Stimulated activated CD4-positive, alpha-beta T cell treated with anti-CD3 and anti-CD28 coated beads, Interleukin-1b, Interleukin-23, amount 100 ng/mL, for 1 hour (primary cell): ENCODE measurements at regions not wholly inside any gene's neighbourhood (a gene's known extent, or its start where the extent isn't known, plus 50 kb on each side); places are given as distances from the start of the nearest gene placed in this dataset.
"Not testable (repeated sequence)": the region's sequence is repeated elsewhere in the genome, so short reads cannot be mapped to it uniquely, and the experiment has no call there.

ENCODE experiments used
- DNase-seq, 2 donors: peaks; one replicate each; pipeline ENCODE4 v3.0.0-alpha.2; 2020; ENCODE audit warnings: low read depth in 2 of 2

- DNase-seq: no peak
Measured at GRCh38 chr6:151671195-151671594, 136.3 kb upstream of the ESR1 start.

- no peak for DNase-seq
Measured at GRCh38 chr6:151674578-151674977, 132.9 kb upstream of the ESR1 start.

- peak in 1 of 2 donors; percentile 22 for DNase-seq
Measured at GRCh38 chr6:151675746-151676459, 131.6 kb upstream of the ESR1 start.

- DNase-seq: no peak
Measured at GRCh38 chr6:151676460-151676945, 131.0 kb upstream of the ESR1 start.

- no peak for DNase-seq
Measured at GRCh38 chr6:151677404-151677803, 130.1 kb upstream of the ESR1 start.

GRCh38 chr6:151679081-151679480 lies 128.4 kb upstream of the ESR1 start:
- no peak for DNase-seq

GRCh38 chr6:151679941-151680340 lies 127.5 kb upstream of the ESR1 start:
- DNase-seq: no peak

- DNase-seq: no peak
Measured at GRCh38 chr6:151680846-151681432, 126.5 kb upstream of the ESR1 start.

GRCh38 chr6:151681433-151682059 lies 125.9 kb upstream of the ESR1 start:
- DNase-seq: no peak

- no peak for DNase-seq
Measured at GRCh38 chr6:151682251-151682650, 125.2 kb upstream of the ESR1 start.

GRCh38 chr6:151682922-151683321 lies 124.6 kb upstream of the ESR1 start:
- DNase-seq: no peak

GRCh38 chr6:151683381-151683780 lies 124.1 kb upstream of the ESR1 start:
- no peak for DNase-seq

- DNase-seq: no peak
Measured at GRCh38 chr6:151689499-151690201, 117.8 kb upstream of the ESR1 start.

GRCh38 chr6:151690303-151690702 lies 117.2 kb upstream of the ESR1 start:
- no peak for DNase-seq

- DNase-seq: no peak
Measured at GRCh38 chr6:151690768-151691562, 116.5 kb upstream of the ESR1 start.

- DNase-seq: no peak
Measured at GRCh38 chr6:151692216-151692615, 115.3 kb upstream of the ESR1 start.

GRCh38 chr6:151693366-151693765 lies 114.1 kb upstream of the ESR1 start:
- DNase-seq: no peak

GRCh38 chr6:151695156-151695555 lies 112.3 kb upstream of the ESR1 start:
- DNase-seq: no peak

GRCh38 chr6:151696302-151696701 lies 111.2 kb upstream of the ESR1 start:
- not testable (repeated sequence) for DNase-seq

GRCh38 chr6:151698931-151699700 lies 108.4 kb upstream of the ESR1 start:
- DNase-seq: no peak

GRCh38 chr6:151699719-151700118 lies 107.8 kb upstream of the ESR1 start:
- no peak for DNase-seq
